ENCODE measurements at regions not wholly inside any gene's neighbourhood (a gene's known extent, or its start where the extent isn't known, plus 50 kb on each side); places are given as distances from the start of the nearest gene placed in this dataset.

- peaks cover 10% of the 10 kb centered on the region; the same call in 1 of the 2 replicates for H3K9me3 Mint-ChIP-seq
These were observed 50.2 kb upstream of the KCNE4 start for GRCh38 chr2:223001797-223002175.

More at GRCh38 chr2:223001797-223002175, 50.2 kb upstream of the KCNE4 start:
- Mint-ChIP-seq H3K4me3 (no peak overlapping the region), H3K36me3 (no peaks in the 10 kb centered on the region), H3K27me3 (ENCODE audit: low read depth) (no peaks in the 10 kb centered on the region), H3K4me1 (no peaks in the 10 kb centered on the region), H3K27ac (no peak overlapping the region)
- ChIA-PET POLR2A (no interaction called here), CTCF (no interaction called here)
- ATAC-seq = no peak
- no peak for DNase-seq (ENCODE audit: low spot score)
- TF ChIP-seq ZNF671 (CRISPR knock-in tag; IDR thresholded peaks at IDR 0.05) (no peak), CREB1 (CRISPR knock-in tag; IDR thresholded peaks at IDR 0.05) (no peak), SP1 (CRISPR knock-in tag; conservative IDR thresholded peaks at IDR 0.05) (no peak), PREB (CRISPR knock-in tag; IDR thresholded peaks at IDR 0.05; ENCODE audit: borderline replicate concordance) (no peak), JAZF1 (CRISPR knock-in tag; IDR thresholded peaks at IDR 0.05) (no peak), ZNF138 (CRISPR knock-in tag; conservative IDR thresholded peaks at IDR 0.05) (no peak), MAX (CRISPR knock-in tag; IDR thresholded peaks at IDR 0.05) (no peak), ZBTB21 (CRISPR knock-in tag; IDR thresholded peaks at IDR 0.05; ENCODE audit: borderline replicate concordance) (no peak)
- TF ChIP-seq, protein P1, sequence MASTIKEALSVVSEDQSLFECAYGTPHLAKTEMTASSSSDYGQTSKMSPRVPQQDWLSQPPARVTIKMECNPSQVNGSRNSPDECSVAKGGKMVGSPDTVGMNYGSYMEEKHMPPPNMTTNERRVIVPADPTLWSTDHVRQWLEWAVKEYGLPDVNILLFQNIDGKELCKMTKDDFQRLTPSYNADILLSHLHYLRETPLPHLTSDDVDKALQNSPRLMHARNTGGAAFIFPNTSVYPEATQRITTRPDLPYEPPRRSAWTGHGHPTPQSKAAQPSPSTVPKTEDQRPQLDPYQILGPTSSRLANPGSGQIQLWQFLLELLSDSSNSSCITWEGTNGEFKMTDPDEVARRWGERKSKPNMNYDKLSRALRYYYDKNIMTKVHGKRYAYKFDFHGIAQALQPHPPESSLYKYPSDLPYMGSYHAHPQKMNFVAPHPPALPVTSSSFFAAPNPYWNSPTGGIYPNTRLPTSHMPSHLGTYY (CRISPR knock-in tag; IDR thresholded peaks at IDR 0.05) = no peak
- TF ChIP-seq, protein P2, sequence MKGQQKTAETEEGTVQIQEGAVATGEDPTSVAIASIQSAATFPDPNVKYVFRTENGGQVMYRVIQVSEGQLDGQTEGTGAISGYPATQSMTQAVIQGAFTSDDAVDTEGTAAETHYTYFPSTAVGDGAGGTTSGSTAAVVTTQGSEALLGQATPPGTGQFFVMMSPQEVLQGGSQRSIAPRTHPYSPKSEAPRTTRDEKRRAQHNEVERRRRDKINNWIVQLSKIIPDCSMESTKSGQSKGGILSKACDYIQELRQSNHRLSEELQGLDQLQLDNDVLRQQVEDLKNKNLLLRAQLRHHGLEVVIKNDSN (CRISPR knock-in tag; IDR thresholded peaks at IDR 0.05) = no peak
- TF ChIP-seq, protein P3, sequence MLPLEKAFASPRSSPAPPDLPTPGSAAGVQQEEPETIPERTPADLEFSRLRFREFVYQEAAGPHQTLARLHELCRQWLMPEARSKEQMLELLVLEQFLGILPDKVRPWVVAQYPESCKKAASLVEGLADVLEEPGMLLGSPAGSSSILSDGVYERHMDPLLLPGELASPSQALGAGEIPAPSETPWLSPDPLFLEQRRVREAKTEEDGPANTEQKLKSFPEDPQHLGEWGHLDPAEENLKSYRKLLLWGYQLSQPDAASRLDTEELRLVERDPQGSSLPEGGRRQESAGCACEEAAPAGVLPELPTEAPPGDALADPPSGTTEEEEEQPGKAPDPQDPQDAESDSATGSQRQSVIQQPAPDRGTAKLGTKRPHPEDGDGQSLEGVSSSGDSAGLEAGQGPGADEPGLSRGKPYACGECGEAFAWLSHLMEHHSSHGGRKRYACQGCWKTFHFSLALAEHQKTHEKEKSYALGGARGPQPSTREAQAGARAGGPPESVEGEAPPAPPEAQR (CRISPR knock-in tag; IDR thresholded peaks at IDR 0.05) = no peak

All from WTC11 (cell line).